Vagina (tissue), 2 donors: ENCODE measurements at regions not wholly inside any gene's neighbourhood (a gene's known extent, or its start where the extent isn't known, plus 50 kb on each side); places are given as distances from the start of the nearest gene placed in this dataset.

Experiments
- CTCF ChIP-seq, 3 experiments: fragments of 450-650 bp in 2 of 3; fragments of 200-600 bp in 1 of 3; sonication (generic) in 1 of 3; IDR thresholded peaks; one replicate each; pipeline ENCODE4 v1.5.1; 2017 to 2019; ENCODE audit warnings: antibody characterized with exemption in 3 of 3, mild to moderate bottlenecking in 2 of 3, moderate library complexity in 2 of 3
- POLR2AphosphoS5 ChIP-seq, 2 donors: sonication (generic); formaldehyde crosslinking; IDR thresholded peaks; one replicate each; pipeline ENCODE4 v1.9.0; 2017; ENCODE audit warnings: antibody characterized with exemption in 2 of 2, mild to moderate bottlenecking in 2 of 2, low read depth in 1 of 2; ENCODE audit not compliant: insufficient read depth in 1 of 2

- TF ChIP-seq CTCF (IDR thresholded peaks at IDR 0.05), result no peak
- no peak for TF ChIP-seq POLR2AphosphoS5 (IDR thresholded peaks at IDR 0.05; ENCODE audit: insufficient read depth in 1 of 2, low read depth in 1 of 2)
These were observed 139.5 kb downstream of the HERPUD2 start for GRCh38 chr7:35555386-35555785.
